ENCODE measurements at regions not wholly inside any gene's neighbourhood (a gene's known extent, or its start where the extent isn't known, plus 50 kb on each side); places are given as distances from the start of the nearest gene placed in this dataset.

DNA sequence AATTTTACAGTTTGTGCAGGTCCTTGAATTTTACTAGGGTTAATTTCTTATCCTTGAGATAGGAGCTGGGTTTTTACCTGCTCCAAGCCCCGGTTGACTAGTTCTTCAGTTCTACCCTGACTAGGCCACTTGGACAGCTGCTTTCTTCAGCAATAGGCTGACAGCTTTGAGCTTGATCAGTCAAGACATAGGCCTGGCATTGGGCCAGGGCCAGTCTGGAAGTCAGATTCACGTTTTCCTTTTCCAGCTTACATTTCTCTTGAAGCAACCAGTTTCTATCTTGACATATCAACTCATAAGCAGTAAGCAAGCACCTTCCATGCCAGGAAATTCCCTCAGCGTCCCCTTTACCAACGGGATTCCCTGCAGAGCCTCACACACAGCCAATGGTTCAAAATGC is 63.7 kb upstream of the AJAP1 start:
- Histone ChIP-seq H3K4me3 (no peak overlapping the region), H3K36me3 (no peaks in the 10 kb centered on the region), H3K4me1 (no peaks in the 10 kb centered on the region), H3K27me3 (peaks cover 0 to 55% (median 4%) of the 10 kb centered on the region in 3 donors), H3K9me3 (no peaks in the 10 kb centered on the region), H3K27ac (no peak overlapping the region)
- TF ChIP-seq EP300 (IDR thresholded peaks at IDR 0.05) (no peak), POLR2A (IDR thresholded peaks at IDR 0.05) (no peak), POLR2AphosphoS5 (IDR thresholded peaks at IDR 0.05) (no peak)
- TF ChIP-seq, protein P1, sequence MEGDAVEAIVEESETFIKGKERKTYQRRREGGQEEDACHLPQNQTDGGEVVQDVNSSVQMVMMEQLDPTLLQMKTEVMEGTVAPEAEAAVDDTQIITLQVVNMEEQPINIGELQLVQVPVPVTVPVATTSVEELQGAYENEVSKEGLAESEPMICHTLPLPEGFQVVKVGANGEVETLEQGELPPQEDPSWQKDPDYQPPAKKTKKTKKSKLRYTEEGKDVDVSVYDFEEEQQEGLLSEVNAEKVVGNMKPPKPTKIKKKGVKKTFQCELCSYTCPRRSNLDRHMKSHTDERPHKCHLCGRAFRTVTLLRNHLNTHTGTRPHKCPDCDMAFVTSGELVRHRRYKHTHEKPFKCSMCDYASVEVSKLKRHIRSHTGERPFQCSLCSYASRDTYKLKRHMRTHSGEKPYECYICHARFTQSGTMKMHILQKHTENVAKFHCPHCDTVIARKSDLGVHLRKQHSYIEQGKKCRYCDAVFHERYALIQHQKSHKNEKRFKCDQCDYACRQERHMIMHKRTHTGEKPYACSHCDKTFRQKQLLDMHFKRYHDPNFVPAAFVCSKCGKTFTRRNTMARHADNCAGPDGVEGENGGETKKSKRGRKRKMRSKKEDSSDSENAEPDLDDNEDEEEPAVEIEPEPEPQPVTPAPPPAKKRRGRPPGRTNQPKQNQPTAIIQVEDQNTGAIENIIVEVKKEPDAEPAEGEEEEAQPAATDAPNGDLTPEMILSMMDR (IDR thresholded peaks at IDR 0.05), result no peak
- 44 to 58% (median 54%) methylated on average over 4 of the region's 4 CpGs for WGBS, 5 donors
- intact Hi-C loops (cut with DNase I; ENCODE audit: low total_unique reads), result no loop called here
- DNase-seq, result no peak

DNA sequence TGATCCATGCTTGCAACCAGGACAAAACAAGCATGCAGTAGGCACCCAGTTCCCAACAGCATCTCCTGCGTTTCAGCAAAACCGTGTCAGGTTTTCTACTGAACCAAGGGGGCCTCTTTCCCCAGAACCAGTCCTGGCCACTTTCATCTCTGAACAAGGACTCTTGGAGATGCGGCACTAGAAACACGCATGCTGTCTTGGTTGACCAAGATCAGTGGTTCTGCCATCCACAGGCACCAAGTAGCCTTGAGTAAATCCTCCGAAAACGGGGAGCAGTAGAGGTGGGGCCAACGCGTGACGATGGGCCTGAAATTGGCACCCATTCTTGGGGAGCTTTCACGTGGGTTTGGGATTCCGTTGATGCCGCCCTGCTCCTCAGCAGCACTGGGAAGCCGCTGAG is 62.5 kb upstream of the AJAP1 start:
- H3K36me3 ChIP-seq, result no peaks in the 10 kb centered on the region
- DNase-seq, result no peak
- no peaks in the 10 kb centered on the region for H3K9me3 ChIP-seq
- H3K4me3 ChIP-seq, result no peak overlapping the region
- peaks cover 0 to 53% (median 4%) of the 10 kb centered on the region in 3 donors for H3K27me3 ChIP-seq
- no peaks in the 10 kb centered on the region for H3K4me1 ChIP-seq
- intact Hi-C loops (cut with DNase I; ENCODE audit: low total_unique reads), result no loop called here
- H3K27ac ChIP-seq, result no peak overlapping the region
- no peak for TF ChIP-seq EP300 (IDR thresholded peaks at IDR 0.05)
- TF ChIP-seq POLR2A (IDR thresholded peaks at IDR 0.05), result no peak
- TF ChIP-seq, protein P1 (IDR thresholded peaks at IDR 0.05), result no peak
- TF ChIP-seq POLR2AphosphoS5 (IDR thresholded peaks at IDR 0.05), result no peak
- WGBS, 5 donors, result 77 to 95% (median 89%) methylated on average over 10 to 13 of the region's 13 CpGs

DNA sequence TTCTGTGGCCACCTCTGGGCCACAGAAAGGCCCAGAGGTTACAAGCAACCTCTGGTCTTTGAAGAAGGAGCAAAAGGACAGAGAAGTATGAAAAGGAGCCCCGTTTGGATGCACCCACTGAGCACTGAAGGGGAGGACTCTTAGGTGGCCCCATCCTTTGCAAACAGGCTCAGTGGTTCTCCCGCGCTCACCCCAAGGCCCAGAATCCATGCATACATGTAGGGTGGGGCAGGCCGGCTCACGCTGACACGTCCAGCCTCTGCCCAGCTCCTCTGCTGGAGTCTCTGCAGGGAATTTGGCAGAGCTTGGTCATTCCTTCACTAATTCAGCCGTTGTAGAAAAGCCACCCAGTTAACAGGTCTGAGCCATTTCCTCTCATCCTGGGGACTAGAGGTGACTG is 61.3 kb upstream of the AJAP1 start:
- H3K4me1 ChIP-seq, result no peaks in the 10 kb centered on the region
- no peaks in the 10 kb centered on the region for H3K36me3 ChIP-seq
- no peak for DNase-seq
- intact Hi-C loops (cut with DNase I; ENCODE audit: low total_unique reads), result no loop called here
- no peak overlapping the region for H3K4me3 ChIP-seq
- 78 to 84% (median 82%) methylated on average over 6 to 7 of the region's 7 CpGs for WGBS, 5 donors
- no peak for TF ChIP-seq POLR2A (IDR thresholded peaks at IDR 0.05)
- TF ChIP-seq POLR2AphosphoS5 (IDR thresholded peaks at IDR 0.05), result no peak
- TF ChIP-seq, protein P1 (IDR thresholded peaks at IDR 0.05), result no peak
- TF ChIP-seq EP300 (IDR thresholded peaks at IDR 0.05), result no peak
- H3K27me3 ChIP-seq, result peaks cover 0 to 47% (median 4%) of the 10 kb centered on the region in 3 donors
- H3K9me3 ChIP-seq, result no peaks in the 10 kb centered on the region
- no peak overlapping the region for H3K27ac ChIP-seq

DNA sequence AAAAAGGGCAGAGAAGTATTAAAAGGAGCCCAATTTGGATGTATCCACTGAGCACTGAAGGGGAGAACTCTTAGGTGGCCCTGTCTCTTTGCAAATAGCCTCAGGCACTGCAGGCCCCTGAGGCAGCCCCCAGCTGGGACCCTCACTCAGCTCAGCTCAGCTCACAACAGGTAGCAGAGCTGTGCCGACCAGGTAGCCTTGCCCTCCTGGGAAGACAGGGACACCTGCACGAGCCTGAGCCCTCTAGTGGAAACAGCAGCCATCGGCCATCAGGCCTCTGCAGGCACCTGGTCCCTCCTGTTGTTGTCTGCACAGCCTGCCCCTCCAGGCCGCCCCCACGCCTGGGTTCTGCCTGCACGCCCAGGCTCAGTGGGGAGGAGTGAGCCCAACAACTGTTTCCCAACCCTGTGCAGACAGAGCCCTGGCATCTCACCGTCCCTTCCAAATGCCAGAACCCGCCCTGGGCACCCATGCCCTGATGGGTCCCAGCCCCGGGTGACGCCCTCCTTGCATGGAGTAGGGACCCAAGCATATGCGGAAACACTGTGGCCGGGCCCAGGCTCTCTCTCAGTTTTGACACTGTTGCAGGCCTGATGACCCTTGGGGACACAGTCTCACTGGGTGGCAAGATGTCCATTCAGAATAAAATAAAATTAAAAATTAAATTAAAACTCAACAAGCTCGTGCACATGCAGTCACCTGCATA is 60.0 kb upstream of the AJAP1 start:
- Histone ChIP-seq H3K27ac (no peak overlapping the region), H3K9me3 (no peaks in the 10 kb centered on the region), H3K27me3 (peaks cover 0 to 50% (median 4%) of the 10 kb centered on the region in 3 donors), H3K36me3 (no peaks in the 10 kb centered on the region), H3K4me1 (no peaks in the 10 kb centered on the region), H3K4me3 (no peak overlapping the region)
- no peak for DNase-seq
- 59 to 77% (median 67%) methylated on average over 9 to 13 of the region's 13 CpGs for WGBS, 5 donors
- intact Hi-C loops (cut with DNase I; ENCODE audit: low total_unique reads), result no loop called here
- TF ChIP-seq, protein P1 (IDR thresholded peaks at IDR 0.05), result no peak
- TF ChIP-seq POLR2AphosphoS5 (IDR thresholded peaks at IDR 0.05) (no peak), EP300 (IDR thresholded peaks at IDR 0.05) (no peak), POLR2A (IDR thresholded peaks at IDR 0.05) (no peak)
